SK-N-SH (cell line): ENCODE measurements at regions not wholly inside any gene's neighbourhood (a gene's known extent, or its start where the extent isn't known, plus 50 kb on each side); places are given as distances from the start of the nearest gene placed in this dataset.

ENCODE experiments used
- CTCF ChIA-PET: fragments of 300-600, 350-600 bp; formaldehyde crosslinking; extraction: SDS; loops from one replicate; lab custom pipeline; 2021; lab: Yijun Ruan, JAX
- POLR2A ChIA-PET: fragments of 350-600 bp; sonication (Branson Sonifier 250); formaldehyde crosslinking; extraction: SDS; loops from one replicate; lab custom pipeline; 2020; ENCODE audit warnings: antibody characterized with exemption, inconsistent platforms; lab: Yijun Ruan, JAX
- DNase-seq: peaks from one replicate; pipeline ENCODE4 v3.0.0; 2012
- H2AFZ ChIP-seq: fragments of 200-600 bp; sonication (generic); 2 replicates; pipeline ENCODE4 v1.8.1; 2016; ENCODE audit warnings: antibody characterized with exemption, mild to moderate bottlenecking, low read depth
- H3F3A ChIP-seq: fragments of 200-600 bp; sonication (generic); replicated peaks from 2 replicates; pipeline ENCODE3; 2016; ENCODE audit warnings: antibody characterized with exemption, mild to moderate bottlenecking; ENCODE audit not compliant: insufficient read depth
- H3K27ac ChIP-seq, 2 experiments: fragments of 200-500 bp in 1 of 2; fragments of 200-600 bp in 1 of 2; sonication (Bioruptor generic) in 1 of 2; sonication (generic), shearing (Covaris generic) in 1 of 2; 2 replicates each; pipeline versions ENCODE4 v1.5.1 to v1.6.1; 2014 to 2016; ENCODE audit warnings: low read depth in 2 of 2, inconsistent platforms in 1 of 2, low read length in 1 of 2, mild to moderate bottlenecking in 1 of 2, mixed read lengths in 1 of 2
- H3K27me3 ChIP-seq: fragments of 200-600 bp; sonication (generic), shearing (Covaris generic); 2 replicates; pipeline ENCODE4 v1.6.1; 2016; ENCODE audit warnings: mixed run types; ENCODE audit not compliant: insufficient read depth
- H3K36me3 ChIP-seq, 2 experiments: fragments of 200-500 bp in 1 of 2; fragments of 200-600 bp in 1 of 2; sonication (Bioruptor generic) in 1 of 2; sonication (generic) in 1 of 2; replicated peaks in 1 of 2; 2 replicates each; pipeline versions ENCODE3 to v1.5.1; 2014 to 2016; ENCODE audit warnings: low read length in 1 of 2, mild to moderate bottlenecking in 1 of 2; ENCODE audit not compliant: insufficient read depth in 2 of 2, control insufficient read depth in 1 of 2
- H3K4me1 ChIP-seq, 2 experiments: fragments of 200-500 bp in 1 of 2; fragments of 200-600 bp in 1 of 2; sonication (Bioruptor generic) in 1 of 2; sonication (generic), shearing (Covaris generic) in 1 of 2; 2 replicates each; pipeline versions ENCODE4 v1.5.1 to v1.6.1; 2014 to 2016; ENCODE audit warnings: low read depth in 1 of 2, low read length in 1 of 2, mixed run types in 1 of 2; ENCODE audit not compliant: insufficient read depth in 2 of 2, control insufficient read depth in 1 of 2
- H3K4me2 ChIP-seq: fragments of 200-600 bp; sonication (generic), shearing (Covaris generic); 2 replicates; pipeline ENCODE4 v1.6.1; 2017; ENCODE audit warnings: mixed run types
- H3K4me3 ChIP-seq, 2 experiments: fragments of 200-500 bp in 1 of 2; fragments of 200-600 bp in 1 of 2; sonication (Bioruptor generic) in 1 of 2; sonication (generic), shearing (Covaris generic) in 1 of 2; 2 replicates each; pipeline versions ENCODE4 v1.5.1 to v1.8.1; 2014 to 2016; ENCODE audit warnings: low read depth in 2 of 2, inconsistent platforms in 1 of 2, low read length in 1 of 2, mild to moderate bottlenecking in 1 of 2, mixed read lengths in 1 of 2, moderate library complexity in 1 of 2
- H3K79me2 ChIP-seq: fragments of 200-600 bp; sonication (generic); 2 replicates; pipeline ENCODE4 v1.8.1; 2017; ENCODE audit warnings: mild to moderate bottlenecking; ENCODE audit not compliant: insufficient read depth
- H3K9ac ChIP-seq: fragments of 200-600 bp; sonication (generic); 2 replicates; pipeline ENCODE4 v1.6.1; 2017; ENCODE audit warnings: mixed run types
- H3K9me2 ChIP-seq: fragments of 200-600 bp; sonication (generic); 2 replicates; pipeline ENCODE4 v1.6.1; 2017; ENCODE audit warnings: mixed run types
- H3K9me3 ChIP-seq: fragments of 200-600 bp; sonication (generic); 2 replicates; pipeline ENCODE4 v1.6.1; 2017; ENCODE audit warnings: mixed run types, mild to moderate bottlenecking, moderate library complexity
- H4K20me1 ChIP-seq: fragments of 200-600 bp; sonication (generic); 2 replicates; pipeline ENCODE4 v1.6.1; 2017; ENCODE audit warnings: mild to moderate bottlenecking, mixed run types; ENCODE audit not compliant: insufficient read depth
- ELF1 ChIP-seq: IDR thresholded peaks from 2 replicates; pipeline ENCODE4 v1.4.0; 2012
- EP300 ChIP-seq, 2 experiments: IDR thresholded peaks; 2 replicates each; pipeline versions ENCODE4 v1.4.0 to v1.6.1; 2012; ENCODE audit warnings: borderline replicate concordance in 1 of 2, low read depth in 1 of 2, low read length in 1 of 2
- EZH2phosphoT487 ChIP-seq: fragments of 200-600 bp; sonication (generic); IDR thresholded peaks from 2 replicates; pipeline ENCODE4 v1.6.1; 2017; ENCODE audit warnings: low read depth, mixed run types, mild to moderate bottlenecking, antibody characterized with exemption, moderate library complexity, borderline replicate concordance
- FOSL2 ChIP-seq: IDR thresholded peaks from 2 replicates; pipeline ENCODE4 v1.4.0; 2012; ENCODE audit warnings: low read depth, mild to moderate bottlenecking, moderate library complexity, borderline replicate concordance
- FOXJ3 ChIP-seq: sonication (generic); formaldehyde crosslinking; IDR thresholded peaks from 2 replicates; pipeline ENCODE4 v1.5.1; 2020; ENCODE audit warnings: mild to moderate bottlenecking, missing genetic modification reagents
- FOXM1 ChIP-seq: IDR thresholded peaks from 2 replicates; pipeline ENCODE4 v1.4.0; 2012; ENCODE audit warnings: low read depth, mild to moderate bottlenecking
- GABPA ChIP-seq: IDR thresholded peaks from 2 replicates; pipeline ENCODE4 v1.4.0; 2012; ENCODE audit warnings: low read depth, mild to moderate bottlenecking
- GATA2 ChIP-seq: sonication (generic); formaldehyde crosslinking; IDR thresholded peaks from 2 replicates; pipeline ENCODE4 v1.5.0; 2020; ENCODE audit warnings: mild to moderate bottlenecking, missing genetic modification reagents
- MAX ChIP-seq: IDR thresholded peaks from 2 replicates; pipeline ENCODE4 v1.4.0; 2012; ENCODE audit warnings: low read depth
- NFIC ChIP-seq: IDR thresholded peaks from 2 replicates; pipeline ENCODE4 v1.4.0; 2012; ENCODE audit warnings: borderline replicate concordance
- RCOR1 ChIP-seq: fragments of 150-350 bp; IDR thresholded peaks from 2 replicates; pipeline ENCODE4 v1.6.1; 2017; ENCODE audit warnings: antibody characterized with exemption, low read length
- REST ChIP-seq: IDR thresholded peaks from 2 replicates; pipeline ENCODE4 v1.6.1; 2012; ENCODE audit warnings: mild to moderate bottlenecking, low read depth, low read length, moderate library complexity
- RFX5 ChIP-seq: IDR thresholded peaks from 2 replicates; pipeline ENCODE4 v1.6.1; 2012; ENCODE audit warnings: mild to moderate bottlenecking, improper control_type of control experiment, low read length
- RXRA ChIP-seq: IDR thresholded peaks from 2 replicates; pipeline ENCODE4 v1.4.0; 2012; ENCODE audit warnings: low read depth, mild to moderate bottlenecking, borderline replicate concordance
- SMC3 ChIP-seq: IDR thresholded peaks from 2 replicates; pipeline ENCODE4 v1.6.1; 2012; ENCODE audit warnings: low read depth, low read length, improper control_type of control experiment
- TAF1 ChIP-seq: IDR thresholded peaks from 2 replicates; pipeline ENCODE4 v1.6.1; 2012; ENCODE audit warnings: low read depth, mild to moderate bottlenecking, low read length, moderate library complexity, borderline replicate concordance
- USF2 ChIP-seq: fragments of 150-350 bp; IDR thresholded peaks from 2 replicates; pipeline ENCODE4 v1.6.1; 2017; ENCODE audit warnings: antibody characterized with exemption, low read length, low read depth, borderline replicate concordance
- WGBS: methylation state at CpG from one replicate; pipeline ENCODE4 v1.1.6; 2017; ENCODE audit warnings: low lambda C conversion rate; 5-methylcytosine and 5-hydroxymethylcytosine counted together
- TF ChIP-seq, protein P1 (sequence below): IDR thresholded peaks from 2 replicates; pipeline ENCODE4; 2012
- TF ChIP-seq, protein P2 (sequence below): IDR thresholded peaks from 2 replicates; pipeline ENCODE4 v1.4.0; 2012; ENCODE audit warnings: low read depth, borderline replicate concordance

DNA sequence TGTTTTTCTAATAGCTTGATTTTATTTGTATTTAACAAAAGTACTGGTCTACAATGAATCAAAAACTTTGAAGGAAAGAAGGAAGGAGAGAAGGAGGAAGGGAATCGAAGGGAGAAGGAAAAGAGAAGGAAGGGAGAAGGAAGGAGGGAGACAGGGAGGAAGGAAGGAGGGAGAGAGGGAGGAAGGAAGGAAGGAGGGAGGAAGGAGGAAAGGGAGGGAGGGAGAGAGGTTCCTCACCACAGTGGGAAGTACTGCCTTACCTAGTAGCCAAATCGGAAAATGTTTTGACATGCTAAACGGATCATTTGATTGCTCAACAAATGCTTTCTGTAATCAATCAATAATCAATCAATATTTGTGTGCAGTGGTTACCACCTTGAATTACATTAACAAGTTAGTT, 225.8 kb upstream of the CELF2 start:
- no peak overlapping the region for H3K9ac ChIP-seq
- no peaks in the 10 kb centered on the region for H3K9me3 ChIP-seq
- TF ChIP-seq, protein P1, sequence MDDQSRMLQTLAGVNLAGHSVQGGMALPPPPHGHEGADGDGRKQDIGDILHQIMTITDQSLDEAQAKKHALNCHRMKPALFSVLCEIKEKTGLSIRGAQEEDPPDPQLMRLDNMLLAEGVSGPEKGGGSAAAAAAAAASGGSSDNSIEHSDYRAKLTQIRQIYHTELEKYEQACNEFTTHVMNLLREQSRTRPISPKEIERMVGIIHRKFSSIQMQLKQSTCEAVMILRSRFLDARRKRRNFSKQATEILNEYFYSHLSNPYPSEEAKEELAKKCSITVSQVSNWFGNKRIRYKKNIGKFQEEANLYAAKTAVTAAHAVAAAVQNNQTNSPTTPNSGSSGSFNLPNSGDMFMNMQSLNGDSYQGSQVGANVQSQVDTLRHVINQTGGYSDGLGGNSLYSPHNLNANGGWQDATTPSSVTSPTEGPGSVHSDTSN = no peak
- TF ChIP-seq TAF1 = no peak
- TF ChIP-seq, protein P2, sequence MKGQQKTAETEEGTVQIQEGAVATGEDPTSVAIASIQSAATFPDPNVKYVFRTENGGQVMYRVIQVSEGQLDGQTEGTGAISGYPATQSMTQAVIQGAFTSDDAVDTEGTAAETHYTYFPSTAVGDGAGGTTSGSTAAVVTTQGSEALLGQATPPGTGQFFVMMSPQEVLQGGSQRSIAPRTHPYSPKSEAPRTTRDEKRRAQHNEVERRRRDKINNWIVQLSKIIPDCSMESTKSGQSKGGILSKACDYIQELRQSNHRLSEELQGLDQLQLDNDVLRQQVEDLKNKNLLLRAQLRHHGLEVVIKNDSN = no peak
- TF ChIP-seq EZH2phosphoT487 = no peak
- no peak for TF ChIP-seq FOXM1
- no peak for TF ChIP-seq RCOR1
- TF ChIP-seq RFX5 = no peak
- no peak for TF ChIP-seq NFIC
- no peak for TF ChIP-seq GABPA
- no peak for TF ChIP-seq GATA2 (CRISPR knock-in tag)
- TF ChIP-seq REST = no peak
- TF ChIP-seq USF2 = no peak
- TF ChIP-seq MAX = no peak
- TF ChIP-seq RXRA = no peak
- no peak for TF ChIP-seq FOXJ3
- no peak for TF ChIP-seq SMC3
- no peak for TF ChIP-seq EP300 (IDR thresholded peaks at IDR 0.05; ENCODE audit: borderline replicate concordance in 1 of 2, low read depth in 1 of 2, low read length in 1 of 2)
- no peak for TF ChIP-seq FOSL2
- no peak for TF ChIP-seq ELF1
- 0 out of 4 replicates have a peak overlapping the region, but pooled peaks of 1 of the 2 experiments have one; percentile 56 for H3K27ac ChIP-seq
- ChIA-PET CTCF (no interaction called here), POLR2A (no interaction called here)
- H3K27me3 ChIP-seq = no peaks in the 10 kb centered on the region
- no peaks in the 10 kb centered on the region for H4K20me1 ChIP-seq
- H3K4me2 ChIP-seq = no peak overlapping the region
- no peak overlapping the region for H3K4me3 ChIP-seq
- no peak for DNase-seq
- H3K4me1 ChIP-seq = no peaks in the 10 kb centered on the region
- 42% methylated on average over 3 of the region's 3 CpGs for WGBS
- H3K9me2 ChIP-seq = no peaks in the 10 kb centered on the region
- H2AFZ ChIP-seq = no peak overlapping the region
- no peaks in the 10 kb centered on the region for H3K36me3 ChIP-seq
- H3F3A ChIP-seq = no peaks in the 10 kb centered on the region
- no peaks in the 10 kb centered on the region for H3K79me2 ChIP-seq
